ENCODE measurements at regions not wholly inside any gene's neighbourhood (a gene's known extent, or its start where the extent isn't known, plus 50 kb on each side); places are given as distances from the start of the nearest gene placed in this dataset.

DNA sequence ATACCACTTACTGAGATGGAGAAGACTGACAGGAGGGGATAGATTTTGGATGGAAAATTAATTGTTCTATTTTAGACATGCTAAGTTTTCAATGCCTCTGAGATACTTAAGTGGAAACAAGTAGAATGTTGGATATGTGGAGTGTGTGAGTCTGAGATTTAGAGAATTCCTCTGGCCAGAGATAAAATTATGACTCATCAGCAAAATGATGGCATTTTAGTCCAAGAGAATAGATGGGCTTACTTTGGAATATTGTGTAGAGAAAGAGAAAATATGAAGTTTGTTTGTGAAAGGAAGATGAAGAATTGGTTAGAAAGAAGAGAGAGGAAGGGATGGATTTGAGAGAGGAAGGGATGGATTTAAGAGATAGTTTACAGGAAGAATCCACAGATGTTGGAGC lies 108.6 kb upstream of the PPP1R2C start:
- no peak for ATAC-seq
- Histone ChIP-seq H3K9me3 (no peaks in the 10 kb centered on the region), H3K36me3 (replicated peaks in 1 of 2; ENCODE audit: insufficient read depth in 1 of 2, low read depth in 2 of 2) (no peaks in the 10 kb centered on the region), H3K27ac (no peak overlapping the region), H3K4me3 (no peak overlapping the region), H3K4me1 (no peaks in the 10 kb centered on the region), H3K27me3 (no peaks in the 10 kb centered on the region)
- DNase-seq, result no peak
- intact Hi-C loops (cut with DNase I), result no loop called here
- no peak for TF ChIP-seq POLR2A (IDR thresholded peaks at IDR 0.05)
- TF ChIP-seq, protein P1, sequence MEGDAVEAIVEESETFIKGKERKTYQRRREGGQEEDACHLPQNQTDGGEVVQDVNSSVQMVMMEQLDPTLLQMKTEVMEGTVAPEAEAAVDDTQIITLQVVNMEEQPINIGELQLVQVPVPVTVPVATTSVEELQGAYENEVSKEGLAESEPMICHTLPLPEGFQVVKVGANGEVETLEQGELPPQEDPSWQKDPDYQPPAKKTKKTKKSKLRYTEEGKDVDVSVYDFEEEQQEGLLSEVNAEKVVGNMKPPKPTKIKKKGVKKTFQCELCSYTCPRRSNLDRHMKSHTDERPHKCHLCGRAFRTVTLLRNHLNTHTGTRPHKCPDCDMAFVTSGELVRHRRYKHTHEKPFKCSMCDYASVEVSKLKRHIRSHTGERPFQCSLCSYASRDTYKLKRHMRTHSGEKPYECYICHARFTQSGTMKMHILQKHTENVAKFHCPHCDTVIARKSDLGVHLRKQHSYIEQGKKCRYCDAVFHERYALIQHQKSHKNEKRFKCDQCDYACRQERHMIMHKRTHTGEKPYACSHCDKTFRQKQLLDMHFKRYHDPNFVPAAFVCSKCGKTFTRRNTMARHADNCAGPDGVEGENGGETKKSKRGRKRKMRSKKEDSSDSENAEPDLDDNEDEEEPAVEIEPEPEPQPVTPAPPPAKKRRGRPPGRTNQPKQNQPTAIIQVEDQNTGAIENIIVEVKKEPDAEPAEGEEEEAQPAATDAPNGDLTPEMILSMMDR (IDR thresholded peaks at IDR 0.05), result no peak

DNA sequence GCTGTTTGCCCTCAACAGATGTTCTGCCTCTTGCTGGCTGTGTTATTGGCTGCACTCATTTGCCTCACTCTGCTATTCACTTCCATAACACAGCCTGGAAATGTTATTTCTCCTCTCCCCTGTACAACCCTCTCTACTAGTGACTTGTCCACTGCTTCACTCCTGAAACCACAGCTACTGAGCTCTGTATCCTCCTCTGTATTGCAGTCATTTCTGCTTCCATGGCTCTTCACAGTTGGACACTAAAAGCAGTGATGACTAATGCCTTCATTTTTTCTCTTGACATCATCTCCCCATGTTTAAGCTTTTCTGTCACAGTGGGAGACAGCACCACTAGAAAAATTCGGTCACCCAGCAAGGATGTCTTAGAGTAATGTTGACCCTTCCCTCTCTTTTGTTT lies 123.0 kb upstream of the PPP1R2C start:
- H3K27ac ChIP-seq, result no peak overlapping the region
- no peak for ATAC-seq
- no peaks in the 10 kb centered on the region for H3K27me3 ChIP-seq
- no peak for DNase-seq
- no peak for TF ChIP-seq POLR2A (IDR thresholded peaks at IDR 0.05)
- TF ChIP-seq, protein P1 (IDR thresholded peaks at IDR 0.05), result no peak
- no peaks in the 10 kb centered on the region for H3K9me3 ChIP-seq
- no peaks in the 10 kb centered on the region for H3K36me3 ChIP-seq (replicated peaks in 1 of 2; ENCODE audit: insufficient read depth in 1 of 2, low read depth in 2 of 2)
- no peak overlapping the region for H3K4me3 ChIP-seq
- 29 to 62% methylated on average over 1 of the region's 1 CpG for WGBS, 2 donors
- H3K4me1 ChIP-seq, result no peaks in the 10 kb centered on the region
- intact Hi-C loops (cut with DNase I), result no loop called here

DNA sequence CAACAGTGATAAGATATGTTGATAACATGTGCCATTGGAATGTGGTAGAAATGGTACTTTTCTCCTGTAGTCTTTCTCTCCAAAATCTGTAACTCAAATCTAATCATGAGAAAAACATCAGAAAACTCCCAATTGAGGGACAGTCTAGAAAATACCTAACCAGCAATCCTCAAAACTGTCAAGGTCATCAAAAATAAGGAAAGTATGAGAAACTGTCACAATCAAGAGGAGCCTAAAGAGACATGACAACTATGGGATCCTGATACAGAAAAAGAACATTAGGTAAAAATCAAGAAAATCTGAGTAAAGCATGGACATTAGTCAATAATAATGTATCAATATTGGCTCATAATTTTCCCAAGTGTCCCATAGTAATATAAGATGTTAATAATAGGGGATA lies 124.5 kb upstream of the PPP1R2C start:
- no peak for ATAC-seq
- H3K4me3 ChIP-seq, result no peak overlapping the region
- no peaks in the 10 kb centered on the region for H3K27me3 ChIP-seq
- DNase-seq, result no peak
- intact Hi-C loops (cut with DNase I), result no loop called here
- no peaks in the 10 kb centered on the region for H3K9me3 ChIP-seq
- no peaks in the 10 kb centered on the region for H3K36me3 ChIP-seq (replicated peaks in 1 of 2; ENCODE audit: insufficient read depth in 1 of 2, low read depth in 2 of 2)
- no peak for TF ChIP-seq POLR2A (IDR thresholded peaks at IDR 0.05)
- TF ChIP-seq, protein P1 (IDR thresholded peaks at IDR 0.05), result no peak
- H3K4me1 ChIP-seq, result no peaks in the 10 kb centered on the region
- H3K27ac ChIP-seq, result no peak overlapping the region

DNA sequence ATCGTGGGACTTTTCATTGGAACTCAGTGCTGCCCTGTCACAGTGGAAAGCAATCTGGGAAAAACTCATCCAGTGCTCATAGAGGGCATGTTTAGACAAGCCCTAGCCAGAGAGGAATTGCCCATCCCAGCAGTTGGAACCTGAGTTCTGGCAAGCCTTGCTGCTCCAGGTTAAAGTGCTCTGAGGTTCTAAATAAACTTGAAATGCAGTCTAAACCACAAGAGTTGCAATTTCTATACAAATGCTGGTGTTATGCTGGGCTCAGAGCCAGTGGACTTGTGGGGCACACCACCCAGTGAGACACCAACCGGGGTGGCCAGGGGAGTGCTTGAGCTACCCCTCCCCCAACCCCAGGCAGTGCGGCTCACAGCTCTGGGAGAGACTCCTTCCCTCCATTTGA lies 142.8 kb upstream of the PPP1R2C start:
- Histone ChIP-seq H3K4me3 (no peak overlapping the region), H3K27me3 (no peaks in the 10 kb centered on the region), H3K36me3 (replicated peaks in 1 of 2; ENCODE audit: insufficient read depth in 1 of 2, low read depth in 2 of 2) (no peaks in the 10 kb centered on the region), H3K9me3 (no peaks in the 10 kb centered on the region), H3K27ac (no peak overlapping the region), H3K4me1 (no peaks in the 10 kb centered on the region)
- DNase-seq, result no peak
- ATAC-seq, result no peak
- intact Hi-C loops (cut with DNase I), result no loop called here
- TF ChIP-seq, protein P1 (IDR thresholded peaks at IDR 0.05), result no peak
- no peak for TF ChIP-seq POLR2A (IDR thresholded peaks at IDR 0.05)
- 89% methylated on average over 2 of the region's 3 CpGs; no CpG with 5 or more reads in 1 of the 2 donors for WGBS, 2 donors

DNA sequence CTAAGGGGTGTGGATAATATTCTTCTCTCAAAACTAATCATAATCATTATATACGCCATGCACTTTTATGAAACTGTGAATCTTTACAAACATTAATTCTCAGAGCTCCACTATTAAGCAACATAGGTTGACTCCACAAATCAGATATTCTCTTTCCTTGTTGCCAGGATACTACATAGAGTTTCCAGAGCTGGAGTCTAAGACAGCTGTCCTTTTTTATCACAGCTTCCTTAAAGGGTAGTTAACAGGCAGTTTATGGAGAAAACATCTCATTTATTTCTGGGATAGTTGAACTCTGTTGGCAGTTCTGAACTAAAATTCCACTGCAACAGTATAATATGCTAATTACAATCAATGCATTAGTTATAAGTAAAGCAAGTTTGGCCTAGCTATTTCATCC lies 152.1 kb upstream of the PPP1R2C start:
- no peak for ATAC-seq
- intact Hi-C loops (cut with DNase I), result no loop called here
- Histone ChIP-seq H3K27ac (no peak overlapping the region), H3K36me3 (replicated peaks in 1 of 2; ENCODE audit: insufficient read depth in 1 of 2, low read depth in 2 of 2) (no peaks in the 10 kb centered on the region), H3K4me3 (no peak overlapping the region), H3K27me3 (no peaks in the 10 kb centered on the region), H3K9me3 (no peaks in the 10 kb centered on the region), H3K4me1 (no peaks in the 10 kb centered on the region)
- no peak for TF ChIP-seq POLR2A (IDR thresholded peaks at IDR 0.05)
- TF ChIP-seq, protein P1 (IDR thresholded peaks at IDR 0.05), result no peak
- no peak for DNase-seq
- WGBS, 2 donors, result 63 to 85% methylated on average over 1 of the region's 1 CpG
